Loucy (cell line): ENCODE measurements at regions not wholly inside any gene's neighbourhood (a gene's known extent, or its start where the extent isn't known, plus 50 kb on each side); places are given as distances from the start of the nearest gene placed in this dataset.

Experiments
- EZH2phosphoT487 ChIP-seq: fragments of 200-600 bp; IDR thresholded peaks from 2 replicates; pipeline ENCODE4 v1.6.1; 2018; ENCODE audit warnings: antibody characterized with exemption, mild to moderate bottlenecking, moderate library complexity, borderline replicate concordance
- TF ChIP-seq, protein P1 (sequence below): fragments of 200-600 bp; sonication (generic); conservative IDR thresholded peaks from 2 replicates; pipeline ENCODE4 v1.5.1; 2014; ENCODE audit warnings: mild to moderate bottlenecking, antibody characterized with exemption, low read length

DNA sequence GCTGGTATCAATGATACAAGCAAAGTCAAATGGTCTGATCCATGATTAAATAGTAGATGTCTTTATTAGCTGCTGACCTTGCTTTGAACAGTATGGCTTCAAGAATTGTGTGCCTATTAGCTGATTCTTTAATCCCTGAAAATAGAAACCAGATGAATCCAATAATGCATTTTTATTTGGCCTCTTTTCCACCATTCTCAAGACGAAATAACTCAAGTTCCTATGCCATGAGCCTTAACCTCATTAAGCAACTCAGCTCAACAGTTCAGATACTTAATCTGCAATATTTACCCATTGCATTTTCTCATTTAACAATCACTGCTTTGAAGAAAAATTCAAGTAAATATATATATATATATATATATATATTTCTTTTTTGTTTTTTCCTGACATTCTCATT lies 588.6 kb upstream of the MEF2C start:
- TF ChIP-seq, protein P1, sequence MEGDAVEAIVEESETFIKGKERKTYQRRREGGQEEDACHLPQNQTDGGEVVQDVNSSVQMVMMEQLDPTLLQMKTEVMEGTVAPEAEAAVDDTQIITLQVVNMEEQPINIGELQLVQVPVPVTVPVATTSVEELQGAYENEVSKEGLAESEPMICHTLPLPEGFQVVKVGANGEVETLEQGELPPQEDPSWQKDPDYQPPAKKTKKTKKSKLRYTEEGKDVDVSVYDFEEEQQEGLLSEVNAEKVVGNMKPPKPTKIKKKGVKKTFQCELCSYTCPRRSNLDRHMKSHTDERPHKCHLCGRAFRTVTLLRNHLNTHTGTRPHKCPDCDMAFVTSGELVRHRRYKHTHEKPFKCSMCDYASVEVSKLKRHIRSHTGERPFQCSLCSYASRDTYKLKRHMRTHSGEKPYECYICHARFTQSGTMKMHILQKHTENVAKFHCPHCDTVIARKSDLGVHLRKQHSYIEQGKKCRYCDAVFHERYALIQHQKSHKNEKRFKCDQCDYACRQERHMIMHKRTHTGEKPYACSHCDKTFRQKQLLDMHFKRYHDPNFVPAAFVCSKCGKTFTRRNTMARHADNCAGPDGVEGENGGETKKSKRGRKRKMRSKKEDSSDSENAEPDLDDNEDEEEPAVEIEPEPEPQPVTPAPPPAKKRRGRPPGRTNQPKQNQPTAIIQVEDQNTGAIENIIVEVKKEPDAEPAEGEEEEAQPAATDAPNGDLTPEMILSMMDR, result no peak
- no peak for TF ChIP-seq EZH2phosphoT487
